ENCODE measurements at regions not wholly inside any gene's neighbourhood (a gene's known extent, or its start where the extent isn't known, plus 50 kb on each side); places are given as distances from the start of the nearest gene placed in this dataset.
"Not testable (repeated sequence)": the region's sequence is repeated elsewhere in the genome, so short reads cannot be mapped to it uniquely, and the experiment has no call there.

DNA sequence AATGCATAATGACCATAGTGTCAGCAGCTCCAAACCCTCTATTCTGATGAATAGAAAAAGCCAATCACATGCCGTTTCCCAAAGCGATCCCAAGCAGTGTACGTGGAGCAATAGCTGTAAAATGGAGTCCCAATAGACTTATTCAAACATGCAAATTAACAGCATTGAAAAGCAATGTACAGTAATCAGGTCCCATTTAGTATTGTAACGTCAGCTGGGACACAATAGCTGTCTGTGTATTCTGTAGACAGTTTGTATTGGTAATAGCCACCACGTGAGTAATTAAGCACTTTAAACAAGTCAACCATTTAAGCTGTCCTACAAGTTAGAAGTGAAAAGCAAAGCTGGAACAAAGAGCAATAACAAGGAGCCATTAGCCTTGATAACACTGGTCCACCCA lies 698.2 kb downstream of the PCDH17 start:
- H3F3A ChIP-seq (ENCODE audit: control insufficient read depth, insufficient read depth) = no peaks in the 10 kb centered on the region
- no peaks in the 10 kb centered on the region for H3K9me3 ChIP-seq (ENCODE audit: control insufficient read depth, insufficient read depth, low read length)
- H3K36me3 ChIP-seq (ENCODE audit: control insufficient read depth, low read length) = no peaks in the 10 kb centered on the region
- TF ChIP-seq, protein P1, sequence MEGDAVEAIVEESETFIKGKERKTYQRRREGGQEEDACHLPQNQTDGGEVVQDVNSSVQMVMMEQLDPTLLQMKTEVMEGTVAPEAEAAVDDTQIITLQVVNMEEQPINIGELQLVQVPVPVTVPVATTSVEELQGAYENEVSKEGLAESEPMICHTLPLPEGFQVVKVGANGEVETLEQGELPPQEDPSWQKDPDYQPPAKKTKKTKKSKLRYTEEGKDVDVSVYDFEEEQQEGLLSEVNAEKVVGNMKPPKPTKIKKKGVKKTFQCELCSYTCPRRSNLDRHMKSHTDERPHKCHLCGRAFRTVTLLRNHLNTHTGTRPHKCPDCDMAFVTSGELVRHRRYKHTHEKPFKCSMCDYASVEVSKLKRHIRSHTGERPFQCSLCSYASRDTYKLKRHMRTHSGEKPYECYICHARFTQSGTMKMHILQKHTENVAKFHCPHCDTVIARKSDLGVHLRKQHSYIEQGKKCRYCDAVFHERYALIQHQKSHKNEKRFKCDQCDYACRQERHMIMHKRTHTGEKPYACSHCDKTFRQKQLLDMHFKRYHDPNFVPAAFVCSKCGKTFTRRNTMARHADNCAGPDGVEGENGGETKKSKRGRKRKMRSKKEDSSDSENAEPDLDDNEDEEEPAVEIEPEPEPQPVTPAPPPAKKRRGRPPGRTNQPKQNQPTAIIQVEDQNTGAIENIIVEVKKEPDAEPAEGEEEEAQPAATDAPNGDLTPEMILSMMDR (IDR thresholded peaks at IDR 0.05; ENCODE audit: low read depth, low read length, poor library complexity, severe bottlenecking) = no peak
- TF ChIP-seq EZH2phosphoT487 (IDR thresholded peaks at IDR 0.05; ENCODE audit: borderline replicate concordance, low read length) = no peak
- no peaks in the 10 kb centered on the region for H3K27me3 ChIP-seq (ENCODE audit: control insufficient read depth, low read length)
- no peaks in the 10 kb centered on the region for H3K79me2 ChIP-seq (ENCODE audit: control insufficient read depth, low read length)
- no peak overlapping the region for H3K27ac ChIP-seq (ENCODE audit: low read depth, low read length)
- no peaks in the 10 kb centered on the region for H4K20me1 ChIP-seq (ENCODE audit: control insufficient read depth, insufficient read depth, low read depth, low read length)
- no peaks in the 10 kb centered on the region for H3K9me2 ChIP-seq (replicated peaks; ENCODE audit: control insufficient read depth, low read length)
- no peak overlapping the region for H3K4me2 ChIP-seq (ENCODE audit: low read length)
- H3K4me3 ChIP-seq (ENCODE audit: low read length) = no peak overlapping the region
- no peaks in the 10 kb centered on the region for H3K4me1 ChIP-seq (ENCODE audit: control insufficient read depth, low read length)

DNA sequence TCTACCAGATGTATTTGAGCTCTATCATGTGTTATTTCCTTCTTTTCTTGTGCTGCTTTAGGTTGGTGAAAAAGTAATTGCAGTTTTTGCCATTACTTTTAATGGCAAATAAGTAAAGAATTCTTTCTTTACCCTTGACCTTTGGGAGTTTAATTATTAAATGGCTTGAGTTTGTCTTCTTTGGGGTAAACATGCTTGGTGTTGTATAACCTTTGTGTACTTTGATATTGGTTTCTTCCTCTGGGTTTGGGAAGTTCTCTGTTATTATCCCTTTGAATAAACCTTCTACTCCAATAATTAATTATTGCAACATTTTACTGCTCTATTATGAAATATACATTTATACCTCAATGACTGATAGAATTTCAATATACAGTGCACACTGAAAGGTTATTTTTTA lies 709.4 kb downstream of the PCDH17 start:
- H3K4me1 ChIP-seq (ENCODE audit: control insufficient read depth, low read length) = no peaks in the 10 kb centered on the region
- H3K27me3 ChIP-seq (ENCODE audit: control insufficient read depth, low read length) = no peaks in the 10 kb centered on the region
- H3K9me3 ChIP-seq (ENCODE audit: control insufficient read depth, insufficient read depth, low read length) = no peaks in the 10 kb centered on the region
- no peaks in the 10 kb centered on the region for H4K20me1 ChIP-seq (ENCODE audit: control insufficient read depth, insufficient read depth, low read depth, low read length)
- no peaks in the 10 kb centered on the region for H3K9me2 ChIP-seq (replicated peaks; ENCODE audit: control insufficient read depth, low read length)
- H3F3A ChIP-seq (ENCODE audit: control insufficient read depth, insufficient read depth) = no peaks in the 10 kb centered on the region
- no peaks in the 10 kb centered on the region for H3K36me3 ChIP-seq (ENCODE audit: control insufficient read depth, low read length)
- no peak for TF ChIP-seq EZH2phosphoT487 (IDR thresholded peaks at IDR 0.05; ENCODE audit: borderline replicate concordance, low read length)
- TF ChIP-seq, protein P1 (IDR thresholded peaks at IDR 0.05; ENCODE audit: low read depth, low read length, poor library complexity, severe bottlenecking) = no peak
- no peak overlapping the region for H3K4me3 ChIP-seq (ENCODE audit: low read length)
- H3K79me2 ChIP-seq (ENCODE audit: control insufficient read depth, low read length) = no peaks in the 10 kb centered on the region
- no peak overlapping the region for H3K4me2 ChIP-seq (ENCODE audit: low read length)
- H3K27ac ChIP-seq (ENCODE audit: low read depth, low read length) = no peak overlapping the region

DNA sequence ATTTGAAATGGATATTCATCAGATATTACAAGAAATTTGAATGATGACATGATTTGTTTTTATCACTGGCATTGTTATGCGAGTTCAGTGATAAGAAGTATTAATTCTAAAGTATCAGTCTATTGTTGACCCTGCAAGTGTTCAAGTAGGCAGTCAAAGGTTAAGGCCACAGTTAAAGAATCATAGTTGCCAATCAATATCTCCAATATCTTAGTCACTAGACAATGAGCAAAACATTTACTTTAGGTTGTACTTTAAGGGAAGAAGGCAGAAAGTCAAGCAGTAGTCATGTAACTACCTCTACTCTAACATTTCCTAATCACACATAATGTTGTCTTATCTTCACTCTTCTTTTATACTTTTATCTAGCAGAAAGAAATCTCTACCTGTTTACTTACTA lies 709.8 kb downstream of the PCDH17 start:
- Histone ChIP-seq H3K9me3 (ENCODE audit: control insufficient read depth, insufficient read depth, low read length) (no peaks in the 10 kb centered on the region), H3K79me2 (ENCODE audit: control insufficient read depth, low read length) (no peaks in the 10 kb centered on the region), H3K4me1 (ENCODE audit: control insufficient read depth, low read length) (no peaks in the 10 kb centered on the region), H3K27ac (ENCODE audit: low read depth, low read length) (no peak overlapping the region), H3K36me3 (ENCODE audit: control insufficient read depth, low read length) (no peaks in the 10 kb centered on the region), H3K4me3 (ENCODE audit: low read length) (no peak overlapping the region), H3K27me3 (ENCODE audit: control insufficient read depth, low read length) (no peaks in the 10 kb centered on the region), H3K9me2 (replicated peaks; ENCODE audit: control insufficient read depth, low read length) (no peaks in the 10 kb centered on the region), H4K20me1 (ENCODE audit: control insufficient read depth, insufficient read depth, low read depth, low read length) (no peaks in the 10 kb centered on the region), H3K4me2 (ENCODE audit: low read length) (no peak overlapping the region), H3F3A (ENCODE audit: control insufficient read depth, insufficient read depth) (no peaks in the 10 kb centered on the region)
- TF ChIP-seq, protein P1 (IDR thresholded peaks at IDR 0.05; ENCODE audit: low read depth, low read length, poor library complexity, severe bottlenecking) = no peak
- TF ChIP-seq EZH2phosphoT487 (IDR thresholded peaks at IDR 0.05; ENCODE audit: borderline replicate concordance, low read length) = no peak

DNA sequence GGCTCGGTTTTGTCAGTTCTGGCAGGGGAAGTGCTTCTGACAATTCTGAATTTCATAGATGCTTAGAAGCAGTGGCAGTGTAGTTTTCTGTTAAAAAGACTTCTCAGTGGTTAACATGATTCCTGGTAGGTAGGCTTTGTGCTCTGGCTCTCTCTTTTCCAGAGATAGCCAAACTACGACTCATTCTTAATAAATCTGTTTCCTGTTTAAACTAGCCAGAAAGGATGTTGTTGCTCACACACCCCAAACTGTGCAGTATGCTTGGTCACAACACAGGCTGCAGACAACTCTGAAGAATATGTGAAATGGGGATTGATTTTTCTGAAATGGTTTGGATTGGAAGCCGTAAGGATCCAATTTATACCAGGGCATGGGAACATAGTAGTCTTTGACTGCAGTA lies 711.5 kb downstream of the PCDH17 start:
- no peaks in the 10 kb centered on the region for H3K4me1 ChIP-seq (ENCODE audit: control insufficient read depth, low read length)
- TF ChIP-seq EZH2phosphoT487 (IDR thresholded peaks at IDR 0.05; ENCODE audit: borderline replicate concordance, low read length) = no peak
- TF ChIP-seq, protein P1 (IDR thresholded peaks at IDR 0.05; ENCODE audit: low read depth, low read length, poor library complexity, severe bottlenecking) = no peak
- no peaks in the 10 kb centered on the region for H3F3A ChIP-seq (ENCODE audit: control insufficient read depth, insufficient read depth)
- H3K4me2 ChIP-seq (ENCODE audit: low read length) = no peak overlapping the region
- H3K9me2 ChIP-seq (replicated peaks; ENCODE audit: control insufficient read depth, low read length) = no peaks in the 10 kb centered on the region
- H3K36me3 ChIP-seq (ENCODE audit: control insufficient read depth, low read length) = no peaks in the 10 kb centered on the region
- no peaks in the 10 kb centered on the region for H3K79me2 ChIP-seq (ENCODE audit: control insufficient read depth, low read length)
- H3K4me3 ChIP-seq (ENCODE audit: low read length) = no peak overlapping the region
- H3K27ac ChIP-seq (ENCODE audit: low read depth, low read length) = no peak overlapping the region
- H3K9me3 ChIP-seq (ENCODE audit: control insufficient read depth, insufficient read depth, low read length) = no peaks in the 10 kb centered on the region
- no peaks in the 10 kb centered on the region for H4K20me1 ChIP-seq (ENCODE audit: control insufficient read depth, insufficient read depth, low read depth, low read length)
- H3K27me3 ChIP-seq (ENCODE audit: control insufficient read depth, low read length) = no peaks in the 10 kb centered on the region

DNA sequence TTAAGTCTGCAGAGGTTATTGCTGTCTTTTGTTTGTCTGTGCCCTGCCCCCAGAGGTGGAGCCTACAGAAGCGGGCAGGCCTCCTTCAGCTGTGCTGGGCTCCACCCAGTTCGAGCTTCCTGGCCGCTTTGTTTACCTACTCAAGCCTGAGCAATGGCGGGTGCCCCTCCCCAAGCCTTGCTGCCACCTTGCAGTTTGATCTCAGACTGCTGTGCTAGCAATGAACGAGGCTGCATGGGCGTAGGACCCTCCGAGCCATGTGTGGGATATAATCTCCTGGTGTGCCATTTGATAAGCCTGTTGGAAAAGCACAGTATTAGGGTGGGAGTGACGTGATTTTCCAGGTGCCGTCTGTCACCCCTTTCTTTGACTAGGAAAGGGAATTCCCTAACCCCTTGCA lies 720.6 kb downstream of the PCDH17 start:
- not testable (repeated sequence) for H3F3A ChIP-seq (ENCODE audit: control insufficient read depth, insufficient read depth); H3K9me2 ChIP-seq (replicated peaks; ENCODE audit: control insufficient read depth, low read length)

More for the DNA sequence above, 720.6 kb downstream of the PCDH17 start:
- not testable (repeated sequence) for H3K27ac ChIP-seq (ENCODE audit: low read depth, low read length); H3K9me3 ChIP-seq (ENCODE audit: control insufficient read depth, insufficient read depth, low read length); H3K27me3 ChIP-seq (ENCODE audit: control insufficient read depth, low read length); H3K4me3 ChIP-seq (ENCODE audit: low read length); H3K79me2 ChIP-seq (ENCODE audit: control insufficient read depth, low read length); H3K4me2 ChIP-seq (ENCODE audit: low read length); H3K36me3 ChIP-seq (ENCODE audit: control insufficient read depth, low read length); H4K20me1 ChIP-seq (ENCODE audit: control insufficient read depth, insufficient read depth, low read depth, low read length); H3K4me1 ChIP-seq (ENCODE audit: control insufficient read depth, low read length)

All from DOHH2 (cell line).